GM12864 (cell line): ENCODE measurements at regions not wholly inside any gene's neighbourhood (a gene's known extent, or its start where the extent isn't known, plus 50 kb on each side); places are given as distances from the start of the nearest gene placed in this dataset.
"Not testable (repeated sequence)": the region's sequence is repeated elsewhere in the genome, so short reads cannot be mapped to it uniquely, and the experiment has no call there.

ENCODE experiments used
- DNase-seq: peaks from one replicate; pipeline ENCODE4 v3.0.0-alpha.2; 2011; ENCODE audit warnings: low read depth
- H3K4me3 ChIP-seq: 2 replicates; pipeline ENCODE4 v1.5.1; 2011; ENCODE audit warnings: mild to moderate bottlenecking, low read depth, low read length, control low read depth
- CTCF ChIP-seq: IDR thresholded peaks from 2 replicates; pipeline ENCODE4 v1.5.1; 2011; ENCODE audit warnings: low read depth, mild to moderate bottlenecking, moderate library complexity, low read length, control low read depth, inconsistent platforms; ENCODE audit errors: missing control alignments

DNA sequence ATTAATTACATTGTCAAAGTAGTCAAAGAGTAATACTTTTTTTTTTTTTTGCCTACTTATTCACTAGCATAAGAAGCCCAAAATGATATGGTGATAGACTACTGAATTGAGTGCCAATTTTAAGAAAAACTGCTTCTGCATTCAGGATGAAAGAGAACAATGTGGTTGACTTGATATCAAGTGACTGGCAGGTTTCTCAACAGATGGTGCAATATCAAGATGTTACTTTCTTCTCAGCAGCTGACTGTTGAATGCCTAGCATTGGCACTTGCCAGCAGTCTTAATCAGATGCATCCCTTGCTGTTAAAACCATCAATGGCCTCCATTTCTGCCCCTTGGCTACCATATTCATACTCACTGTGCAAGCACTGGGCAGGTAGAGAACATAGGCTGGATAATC, 863.2 kb downstream of the GBE1 start:
- TF ChIP-seq CTCF: no peak
- no peak for DNase-seq

GRCh38 chr3:80897005-80897404, 864.4 kb downstream of the GBE1 start:
- not testable (repeated sequence) for H3K4me3 ChIP-seq

More for the DNA sequence above, 863.2 kb downstream of the GBE1 start:
- no peak overlapping the region for H3K4me3 ChIP-seq

GRCh38 chr3:80890571-80890970, 870.9 kb downstream of the GBE1 start:
- TF ChIP-seq CTCF: no peak
- no peak for DNase-seq
- no peak overlapping the region for H3K4me3 ChIP-seq

More at GRCh38 chr3:80897005-80897404, 864.4 kb downstream of the GBE1 start:
- DNase-seq: not testable (repeated sequence)

- no peak overlapping the region for H3K4me3 ChIP-seq
- no peak for TF ChIP-seq CTCF
- DNase-seq: no peak
Measured at GRCh38 chr3:80889535-80889934, 871.9 kb downstream of the GBE1 start.

DNA sequence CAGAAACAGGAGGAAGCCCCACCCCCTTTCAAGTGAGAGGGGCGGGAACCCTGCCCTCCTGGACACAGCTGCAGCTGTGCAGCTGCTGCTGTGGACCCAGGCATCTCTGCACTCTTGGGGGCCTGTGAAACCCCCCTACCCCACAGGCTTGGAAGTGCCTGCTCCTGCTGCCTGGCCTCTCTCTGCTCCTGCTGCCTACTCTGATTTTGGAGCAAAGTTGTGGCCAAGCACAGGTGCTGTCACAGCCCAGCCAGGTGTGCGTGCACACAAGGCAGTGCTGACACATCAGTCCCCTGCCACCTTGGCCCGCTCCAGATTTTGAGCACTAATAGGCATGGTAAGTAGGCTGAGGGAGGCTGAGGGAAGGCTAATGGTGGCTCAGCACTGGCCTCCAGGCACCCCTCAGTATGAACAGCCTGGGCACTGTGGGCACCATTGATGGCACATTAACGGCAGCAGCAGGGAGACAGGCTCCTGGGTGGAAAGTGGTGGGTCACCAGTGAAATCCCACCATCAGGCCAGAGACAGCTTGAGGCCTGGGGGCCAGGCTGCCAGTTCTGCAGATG, 890.9 kb downstream of the GBE1 start:
- DNase-seq: no peak
- no peak for TF ChIP-seq CTCF
- no peak overlapping the region for H3K4me3 ChIP-seq

DNA sequence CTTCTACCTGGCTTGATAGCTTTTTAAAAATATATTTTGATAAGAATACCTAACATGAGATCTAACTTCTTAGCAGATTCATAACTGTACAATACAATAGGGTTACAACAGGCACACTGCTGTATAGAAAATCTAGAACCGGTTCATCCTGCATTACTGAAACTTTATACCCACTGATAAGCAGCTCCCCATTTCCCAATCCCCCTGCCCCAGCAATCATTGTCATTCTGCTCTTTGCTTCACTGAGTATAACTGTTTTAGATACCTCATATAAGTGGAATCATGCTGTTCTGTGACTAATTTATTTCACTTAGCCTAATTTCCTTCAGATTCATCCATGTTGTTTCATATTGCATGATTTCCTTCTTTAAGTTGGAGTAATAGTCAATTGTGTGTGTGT, 906.0 kb downstream of the GBE1 start:
- no peak for TF ChIP-seq CTCF
- H3K4me3 ChIP-seq: no peak overlapping the region
- DNase-seq: no peak

DNA sequence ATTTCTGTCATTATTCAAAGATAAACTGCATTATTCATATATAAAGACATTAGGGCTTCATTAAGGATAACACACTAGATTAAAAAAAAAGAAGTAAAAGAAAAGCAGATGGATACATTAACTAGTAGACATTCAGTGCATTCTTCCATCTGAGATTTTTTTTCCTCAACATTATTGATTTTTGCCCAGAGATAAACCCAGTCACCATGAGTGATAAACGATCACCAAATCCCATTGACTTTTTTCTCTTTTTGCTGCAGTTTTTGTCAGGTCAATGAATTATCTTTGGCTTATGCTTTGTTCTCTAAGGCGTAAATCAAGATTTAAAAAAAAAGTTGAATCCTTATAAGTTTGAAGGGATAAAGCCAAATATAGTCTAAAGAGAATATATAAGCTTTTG, 925.0 kb downstream of the GBE1 start:
- no peak for DNase-seq
- TF ChIP-seq CTCF: no peak
- H3K4me3 ChIP-seq: no peak overlapping the region
